ENCODE measurements at regions not wholly inside any gene's neighbourhood (a gene's known extent, or its start where the extent isn't known, plus 50 kb on each side); places are given as distances from the start of the nearest gene placed in this dataset.

DNA sequence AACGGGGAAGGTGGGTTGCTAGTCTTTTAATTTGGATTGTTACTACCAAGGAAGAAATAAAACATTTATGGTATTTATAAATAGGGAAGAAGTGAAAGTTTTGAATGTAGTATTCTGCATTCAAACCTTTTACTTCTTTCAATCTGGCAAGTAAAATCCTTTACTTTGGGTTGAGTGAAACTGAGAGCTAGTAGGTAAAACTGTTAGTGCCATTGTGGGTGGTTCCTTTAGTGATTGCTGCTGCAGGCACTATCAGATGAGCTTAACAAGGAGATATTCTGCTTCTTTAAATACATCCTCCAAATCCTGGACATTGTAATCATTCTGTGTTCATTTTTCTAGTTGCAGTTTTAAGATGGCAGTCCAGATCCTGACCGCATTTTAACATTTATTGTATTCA, 650.9 kb upstream of the PCDH10 start:
- Histone ChIP-seq H3K4me2 (no peak overlapping the region), H3K4me1 (ENCODE audit: insufficient read depth) (no peaks in the 10 kb centered on the region), H3K27me3 (no peaks in the 10 kb centered on the region), H3K27ac (no peak overlapping the region), H4K20me1 (ENCODE audit: insufficient read depth, poor library complexity, severe bottlenecking) (no peaks in the 10 kb centered on the region), H2AFZ (no peak overlapping the region), H3K36me3 (replicated peaks; ENCODE audit: insufficient read depth, low read depth) (no peaks in the 10 kb centered on the region), H3K4me3 (no peak overlapping the region), H3K9me3 (ENCODE audit: low read depth) (no peaks in the 10 kb centered on the region), H3K79me2 (no peaks in the 10 kb centered on the region), H3K9me2 (replicated peaks; ENCODE audit: insufficient read depth) (no peaks in the 10 kb centered on the region)
- no peak for TF ChIP-seq EZH2phosphoT487 (IDR thresholded peaks at IDR 0.05; ENCODE audit: low read depth, severe bottlenecking, unreplicated experiment)
- TF ChIP-seq, protein P1, sequence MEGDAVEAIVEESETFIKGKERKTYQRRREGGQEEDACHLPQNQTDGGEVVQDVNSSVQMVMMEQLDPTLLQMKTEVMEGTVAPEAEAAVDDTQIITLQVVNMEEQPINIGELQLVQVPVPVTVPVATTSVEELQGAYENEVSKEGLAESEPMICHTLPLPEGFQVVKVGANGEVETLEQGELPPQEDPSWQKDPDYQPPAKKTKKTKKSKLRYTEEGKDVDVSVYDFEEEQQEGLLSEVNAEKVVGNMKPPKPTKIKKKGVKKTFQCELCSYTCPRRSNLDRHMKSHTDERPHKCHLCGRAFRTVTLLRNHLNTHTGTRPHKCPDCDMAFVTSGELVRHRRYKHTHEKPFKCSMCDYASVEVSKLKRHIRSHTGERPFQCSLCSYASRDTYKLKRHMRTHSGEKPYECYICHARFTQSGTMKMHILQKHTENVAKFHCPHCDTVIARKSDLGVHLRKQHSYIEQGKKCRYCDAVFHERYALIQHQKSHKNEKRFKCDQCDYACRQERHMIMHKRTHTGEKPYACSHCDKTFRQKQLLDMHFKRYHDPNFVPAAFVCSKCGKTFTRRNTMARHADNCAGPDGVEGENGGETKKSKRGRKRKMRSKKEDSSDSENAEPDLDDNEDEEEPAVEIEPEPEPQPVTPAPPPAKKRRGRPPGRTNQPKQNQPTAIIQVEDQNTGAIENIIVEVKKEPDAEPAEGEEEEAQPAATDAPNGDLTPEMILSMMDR (IDR thresholded peaks at IDR 0.05; ENCODE audit: poor library complexity), result no peak
- no peak for TF ChIP-seq EZH2 (IDR thresholded peaks at IDR 0.05; ENCODE audit: borderline replicate concordance)
- DNase-seq (ENCODE audit: low spot score), result no peak
- 90% methylated on average over 2 of the region's 2 CpGs for WGBS (ENCODE audit: low lambda C conversion rate, missing lambda C conversion rate)

DNA sequence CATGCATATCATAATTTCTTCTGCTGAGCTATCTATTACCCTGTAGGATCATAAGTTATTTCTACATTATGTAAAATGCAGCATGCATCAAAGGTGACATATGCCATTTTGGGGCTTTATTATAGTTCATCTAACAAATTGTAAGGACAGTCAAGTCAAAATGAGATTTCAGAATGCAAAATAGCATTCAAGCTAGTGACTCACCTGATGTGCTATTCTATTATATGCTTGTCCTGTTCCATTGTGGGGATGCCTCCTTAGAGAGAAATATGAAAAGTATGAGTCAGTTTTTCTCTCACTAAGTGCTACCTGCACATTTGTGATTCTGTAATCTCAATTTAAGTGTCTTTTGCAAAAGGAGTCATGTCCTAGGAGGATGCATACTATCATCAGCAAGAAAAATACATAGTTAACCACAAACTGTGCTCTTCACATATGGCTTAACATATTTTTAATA, 647.0 kb upstream of the PCDH10 start:
- no peaks in the 10 kb centered on the region for H4K20me1 ChIP-seq (ENCODE audit: insufficient read depth, poor library complexity, severe bottlenecking)
- no peaks in the 10 kb centered on the region for H3K79me2 ChIP-seq
- DNase-seq (ENCODE audit: low spot score), result no peak
- no peaks in the 10 kb centered on the region for H3K9me2 ChIP-seq (replicated peaks; ENCODE audit: insufficient read depth)
- TF ChIP-seq, protein P1 (IDR thresholded peaks at IDR 0.05; ENCODE audit: poor library complexity), result no peak
- TF ChIP-seq EZH2 (IDR thresholded peaks at IDR 0.05; ENCODE audit: borderline replicate concordance), result no peak
- TF ChIP-seq EZH2phosphoT487 (IDR thresholded peaks at IDR 0.05; ENCODE audit: low read depth, severe bottlenecking, unreplicated experiment), result no peak
- H2AFZ ChIP-seq, result no peak overlapping the region
- no peak overlapping the region for H3K4me2 ChIP-seq
- no peak overlapping the region for H3K27ac ChIP-seq
- H3K27me3 ChIP-seq, result no peaks in the 10 kb centered on the region
- no peak overlapping the region for H3K4me3 ChIP-seq
- H3K9me3 ChIP-seq (ENCODE audit: low read depth), result no peaks in the 10 kb centered on the region
- H3K36me3 ChIP-seq (replicated peaks; ENCODE audit: insufficient read depth, low read depth), result no peaks in the 10 kb centered on the region
- H3K4me1 ChIP-seq (ENCODE audit: insufficient read depth), result no peaks in the 10 kb centered on the region

DNA sequence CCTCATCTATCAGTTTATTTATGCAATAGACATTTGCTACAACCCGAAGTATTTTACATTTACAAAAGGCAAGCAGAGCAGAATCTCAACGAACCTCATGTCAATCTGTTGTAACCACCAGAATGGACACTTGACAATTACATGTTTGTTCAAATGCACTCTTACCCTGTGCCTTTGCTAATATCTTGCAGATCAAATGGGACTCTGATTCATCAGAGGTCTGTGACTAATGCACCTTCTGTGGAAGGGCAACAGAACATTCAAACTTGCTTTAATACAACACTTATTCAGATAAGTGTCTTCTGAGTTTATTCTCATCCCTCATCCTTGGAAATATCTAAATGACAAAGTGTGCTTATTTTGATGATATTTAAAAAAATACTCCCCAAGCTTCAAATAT, 644.7 kb upstream of the PCDH10 start:
- Histone ChIP-seq H3K4me3 (no peak overlapping the region), H3K27ac (no peak overlapping the region), H3K27me3 (no peaks in the 10 kb centered on the region), H3K79me2 (no peaks in the 10 kb centered on the region), H2AFZ (no peak overlapping the region), H3K4me1 (ENCODE audit: insufficient read depth) (no peaks in the 10 kb centered on the region), H3K36me3 (replicated peaks; ENCODE audit: insufficient read depth, low read depth) (no peaks in the 10 kb centered on the region), H4K20me1 (ENCODE audit: insufficient read depth, poor library complexity, severe bottlenecking) (no peaks in the 10 kb centered on the region), H3K9me3 (ENCODE audit: low read depth) (no peaks in the 10 kb centered on the region), H3K9me2 (replicated peaks; ENCODE audit: insufficient read depth) (no peaks in the 10 kb centered on the region), H3K4me2 (no peak overlapping the region)
- TF ChIP-seq EZH2 (IDR thresholded peaks at IDR 0.05; ENCODE audit: borderline replicate concordance) (no peak), EZH2phosphoT487 (IDR thresholded peaks at IDR 0.05; ENCODE audit: low read depth, severe bottlenecking, unreplicated experiment) (no peak)
- TF ChIP-seq, protein P1 (IDR thresholded peaks at IDR 0.05; ENCODE audit: poor library complexity), result no peak
- DNase-seq (ENCODE audit: low spot score), result no peak
- 78% methylated on average over 2 of the region's 2 CpGs for WGBS (ENCODE audit: low lambda C conversion rate, missing lambda C conversion rate)

DNA sequence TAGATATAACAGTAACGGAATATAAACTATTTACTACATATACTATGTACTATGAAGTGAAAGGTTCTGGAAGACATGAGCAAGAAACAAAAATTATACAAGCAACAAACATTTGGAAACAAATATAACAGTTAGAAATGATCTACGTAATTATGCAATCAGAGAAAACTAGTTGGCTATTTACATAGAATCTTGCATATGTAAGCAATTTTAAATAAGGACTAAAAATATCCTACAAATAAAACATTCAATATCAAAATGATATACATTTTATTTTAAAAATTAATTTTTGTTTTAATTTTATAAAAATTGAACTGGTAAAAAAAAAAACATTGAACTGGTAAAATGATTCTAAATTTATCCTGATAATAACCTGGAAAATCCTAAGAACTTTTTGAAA, 642.5 kb upstream of the PCDH10 start:
- H3K36me3 ChIP-seq (replicated peaks; ENCODE audit: insufficient read depth, low read depth), result no peaks in the 10 kb centered on the region
- no peak overlapping the region for H3K4me2 ChIP-seq
- H3K27ac ChIP-seq, result no peak overlapping the region
- no peaks in the 10 kb centered on the region for H3K9me2 ChIP-seq (replicated peaks; ENCODE audit: insufficient read depth)
- no peaks in the 10 kb centered on the region for H3K79me2 ChIP-seq
- H3K4me3 ChIP-seq, result no peak overlapping the region
- H3K4me1 ChIP-seq (ENCODE audit: insufficient read depth), result no peaks in the 10 kb centered on the region
- no peaks in the 10 kb centered on the region for H4K20me1 ChIP-seq (ENCODE audit: insufficient read depth, poor library complexity, severe bottlenecking)
- TF ChIP-seq EZH2 (IDR thresholded peaks at IDR 0.05; ENCODE audit: borderline replicate concordance), result no peak
- TF ChIP-seq, protein P1 (IDR thresholded peaks at IDR 0.05; ENCODE audit: poor library complexity), result no peak
- no peak for TF ChIP-seq EZH2phosphoT487 (IDR thresholded peaks at IDR 0.05; ENCODE audit: low read depth, severe bottlenecking, unreplicated experiment)
- H3K9me3 ChIP-seq (ENCODE audit: low read depth), result no peaks in the 10 kb centered on the region
- H3K27me3 ChIP-seq, result no peaks in the 10 kb centered on the region
- H2AFZ ChIP-seq, result no peak overlapping the region
- 94% methylated on average over 2 of the region's 2 CpGs for WGBS (ENCODE audit: low lambda C conversion rate, missing lambda C conversion rate)
- no peak for DNase-seq (ENCODE audit: low spot score)
